IMR-90 (cell line): ENCODE measurements at regions not wholly inside any gene's neighbourhood (a gene's known extent, or its start where the extent isn't known, plus 50 kb on each side); places are given as distances from the start of the nearest gene placed in this dataset.

Source experiments
- ATAC-seq: fragments of 200-7000 bp; cut with Tn5 transposase; 2 replicates; pipeline ENCODE4 v1.9.1; 2020; ENCODE audit warnings: low read depth, mild to moderate bottlenecking, moderate library complexity
- BruUV-seq: library from RNA; stranded (reverse); fragments of 400-500 nt; replicated peaks from 2 replicates; lab custom pipeline; 2021; lab: Mats Ljungman, UMichigan
- CTCF ChIA-PET: fragments of 300-600 bp; formaldehyde crosslinking; extraction: SDS; loops from one replicate; lab custom pipeline; 2021; ENCODE audit warnings: antibody characterized with exemption; lab: Yijun Ruan, JAX
- POLR2A ChIA-PET: fragments of 300-600 bp; sonication (Branson Sonifier 250); formaldehyde crosslinking; loops from one replicate; lab custom pipeline; 2022; ENCODE audit warnings: antibody characterized with exemption; ENCODE audit not compliant: unreplicated experiment; lab: Charles Lee
- DNase-seq: peaks from one replicate; pipeline ENCODE4 v3.0.0; 2013
- H2AFZ ChIP-seq: replicated peaks from 2 replicates; pipeline ENCODE3; 2013; ENCODE audit warnings: low read length, mild to moderate bottlenecking; ENCODE audit not compliant: poor library complexity
- H2AK5ac ChIP-seq: 2 replicates; pipeline ENCODE4 v1.6.1; 2013; ENCODE audit warnings: low read depth, low read length, inconsistent platforms
- H2AK9ac ChIP-seq: replicated peaks from 2 replicates; pipeline ENCODE3; 2013; ENCODE audit warnings: mild to moderate bottlenecking, low read depth, low read length, moderate library complexity; ENCODE audit not compliant: poor library complexity
- H2BK120ac ChIP-seq: 2 replicates; pipeline ENCODE4 v1.6.1; 2013; ENCODE audit warnings: low read depth, low read length, inconsistent platforms
- H2BK15ac ChIP-seq: 3 replicates; pipeline ENCODE4 v1.6.1; 2013; ENCODE audit warnings: low read depth, low read length, inconsistent platforms
- H2BK20ac ChIP-seq: 2 replicates; pipeline ENCODE4 v1.6.1; 2013; ENCODE audit warnings: low read depth, mild to moderate bottlenecking, inconsistent platforms, low read length, moderate library complexity
- H2BK5ac ChIP-seq: 2 replicates; pipeline ENCODE4 v1.6.1; 2013; ENCODE audit warnings: mild to moderate bottlenecking, low read depth, low read length, inconsistent platforms; ENCODE audit not compliant: poor library complexity, severe bottlenecking
- H3K14ac ChIP-seq: replicated peaks from 2 replicates; pipeline ENCODE4 v1.6.1; 2013; ENCODE audit warnings: low read depth, low read length, inconsistent platforms
- H3K18ac ChIP-seq: 2 replicates; pipeline ENCODE4 v1.6.1; 2013; ENCODE audit warnings: low read depth, low read length, control low read depth
- H3K23ac ChIP-seq: 2 replicates; pipeline ENCODE4 v1.6.1; 2013; ENCODE audit warnings: low read depth, low read length, inconsistent platforms
- H3K27ac ChIP-seq: 2 replicates; pipeline ENCODE4 v1.5.1; 2013; ENCODE audit warnings: mild to moderate bottlenecking, control low read depth, low read length; ENCODE audit not compliant: insufficient read depth
- H3K27me3 ChIP-seq: 2 replicates; pipeline ENCODE4 v1.6.1; 2013; ENCODE audit warnings: low read length; ENCODE audit not compliant: control insufficient read depth, insufficient read depth
- H3K36me3 ChIP-seq: 2 replicates; pipeline ENCODE4 v1.6.1; 2013; ENCODE audit warnings: low read length, mixed read lengths; ENCODE audit not compliant: control insufficient read depth, insufficient read depth
- H3K4ac ChIP-seq: 2 replicates; pipeline ENCODE4 v1.6.1; 2013; ENCODE audit warnings: low read depth, low read length, inconsistent platforms
- H3K4me1 ChIP-seq: 2 replicates; pipeline ENCODE4 v1.6.1; 2013; ENCODE audit warnings: low read length, mixed read lengths; ENCODE audit not compliant: control insufficient read depth, insufficient read depth
- H3K4me2 ChIP-seq: 2 replicates; pipeline ENCODE4 v1.6.1; 2013; ENCODE audit warnings: low read depth, mild to moderate bottlenecking, control low read depth, low read length, moderate library complexity
- H3K4me3 ChIP-seq: 2 replicates; pipeline ENCODE4 v1.5.1; 2013; ENCODE audit warnings: low read depth, mild to moderate bottlenecking, control low read depth, low read length, moderate library complexity; ENCODE audit not compliant: insufficient read depth
- H3K56ac ChIP-seq: 2 replicates; pipeline ENCODE4 v1.6.1; 2013; ENCODE audit warnings: low read length, inconsistent platforms; ENCODE audit not compliant: insufficient read depth; ENCODE audit errors: extremely low read depth
- H3K79me1 ChIP-seq, 2 experiments: 2 replicates each; pipeline ENCODE4 v1.6.1; 2013; ENCODE audit warnings: low read length in 2 of 2, inconsistent platforms in 1 of 2, low read depth in 1 of 2
- H3K9ac ChIP-seq: 2 replicates; pipeline ENCODE4 v1.6.1; 2013; ENCODE audit warnings: low read depth, low read length, control low read depth
- H3K9me1 ChIP-seq: 2 replicates; pipeline ENCODE4 v1.6.1; 2013; ENCODE audit warnings: low read length, inconsistent platforms; ENCODE audit not compliant: insufficient read depth
- H3K9me3 ChIP-seq: 2 replicates; pipeline ENCODE4 v1.6.1; 2013; ENCODE audit warnings: low read length; ENCODE audit not compliant: control insufficient read depth, insufficient read depth
- H4K20me1 ChIP-seq: 2 replicates; pipeline ENCODE4 v1.6.1; 2013; ENCODE audit warnings: low read length, inconsistent platforms; ENCODE audit not compliant: insufficient read depth
- H4K5ac ChIP-seq: 2 replicates; pipeline ENCODE4 v1.6.1; 2013; ENCODE audit warnings: mild to moderate bottlenecking, low read depth, low read length, control low read depth
- H4K8ac ChIP-seq, 2 experiments: 2 replicates each; pipeline ENCODE4 v1.6.1; 2013; ENCODE audit warnings: low read depth in 2 of 2, low read length in 2 of 2, control low read depth in 1 of 2, inconsistent platforms in 1 of 2
- H4K91ac ChIP-seq: 2 replicates; pipeline ENCODE4 v1.6.1; 2013; ENCODE audit warnings: low read depth, low read length, inconsistent platforms; ENCODE audit not compliant: insufficient read depth
- CEBPB ChIP-seq: IDR thresholded peaks from 2 replicates; pipeline ENCODE4 v1.6.1; 2012; ENCODE audit warnings: low read depth, low read length, improper control_type of control experiment
- CHD1 ChIP-seq: IDR thresholded peaks from 2 replicates; pipeline ENCODE4 v1.6.1; 2012; ENCODE audit warnings: low read depth, low read length, improper control_type of control experiment
- CTCF ChIP-seq: conservative IDR thresholded peaks from 2 replicates; pipeline ENCODE4 v1.5.1; 2012; ENCODE audit warnings: mild to moderate bottlenecking, low read depth, low read length, improper control_type of control experiment
- FOS ChIP-seq: fragments of 150-350 bp; IDR thresholded peaks from 2 replicates; pipeline ENCODE4 v1.6.1; 2016; ENCODE audit warnings: low read depth, low read length
- MAZ ChIP-seq: IDR thresholded peaks from 2 replicates; pipeline ENCODE4 v1.6.1; 2012; ENCODE audit warnings: low read depth, mild to moderate bottlenecking, low read length, improper control_type of control experiment, moderate library complexity, borderline replicate concordance
- MXI1 ChIP-seq: IDR thresholded peaks from 2 replicates; pipeline ENCODE4 v1.6.1; 2012; ENCODE audit warnings: low read depth, mild to moderate bottlenecking, low read length, moderate library complexity, borderline replicate concordance
- NFE2L2 ChIP-seq: fragments of 150-350 bp; IDR thresholded peaks from 2 replicates; pipeline ENCODE4 v1.6.1; 2016; ENCODE audit warnings: low read depth, mild to moderate bottlenecking, low read length
- RAD21 ChIP-seq: IDR thresholded peaks from 2 replicates; pipeline ENCODE4 v1.6.1; 2012; ENCODE audit warnings: low read length, improper control_type of control experiment
- RCOR1 ChIP-seq: IDR thresholded peaks from 2 replicates; pipeline ENCODE4 v1.6.1; 2012; ENCODE audit warnings: mild to moderate bottlenecking, low read length, improper control_type of control experiment; ENCODE audit not compliant: insufficient replicate concordance
- WGBS, 2 experiments: methylation state at CpG; one replicate each; pipeline versions ENCODE4 v1.1.5 to v1.1.7; 2013; ENCODE audit warnings: missing lambda C conversion rate in 2 of 2; ENCODE audit not compliant: insufficient read length in 1 of 2; ENCODE audit errors: extremely low coverage in 2 of 2; 5-methylcytosine and 5-hydroxymethylcytosine counted together
- dilution Hi-C: fragments of 300-500 bp; cut with HindIII; formaldehyde crosslinking; loops from one replicate; pipeline ENCODE4 v1.14.3; 2018; ENCODE audit warnings: low sequenced_read_pairs; ENCODE audit not compliant: unreplicated experiment
- in situ Hi-C: fragments of 300-500 bp; cut with MboI; formaldehyde crosslinking; loops from 3 replicates; pipeline ENCODE4 v1.14.3; 2019; ENCODE audit warnings: low sequenced_read_pairs, inconsistent platforms, mixed read lengths
- intact Hi-C: fragments of 100-400 bp; cut with micrococcal nuclease; formaldehyde crosslinking; loops from 2 replicates; pipeline ENCODE4 v1.10.0; 2022
- TF ChIP-seq, protein P1 (sequence below): fragments of 150-350 bp; IDR thresholded peaks from 2 replicates; pipeline ENCODE4 v1.6.1; 2017; ENCODE audit warnings: mild to moderate bottlenecking, antibody characterized with exemption, low read length, low read depth

DNA sequence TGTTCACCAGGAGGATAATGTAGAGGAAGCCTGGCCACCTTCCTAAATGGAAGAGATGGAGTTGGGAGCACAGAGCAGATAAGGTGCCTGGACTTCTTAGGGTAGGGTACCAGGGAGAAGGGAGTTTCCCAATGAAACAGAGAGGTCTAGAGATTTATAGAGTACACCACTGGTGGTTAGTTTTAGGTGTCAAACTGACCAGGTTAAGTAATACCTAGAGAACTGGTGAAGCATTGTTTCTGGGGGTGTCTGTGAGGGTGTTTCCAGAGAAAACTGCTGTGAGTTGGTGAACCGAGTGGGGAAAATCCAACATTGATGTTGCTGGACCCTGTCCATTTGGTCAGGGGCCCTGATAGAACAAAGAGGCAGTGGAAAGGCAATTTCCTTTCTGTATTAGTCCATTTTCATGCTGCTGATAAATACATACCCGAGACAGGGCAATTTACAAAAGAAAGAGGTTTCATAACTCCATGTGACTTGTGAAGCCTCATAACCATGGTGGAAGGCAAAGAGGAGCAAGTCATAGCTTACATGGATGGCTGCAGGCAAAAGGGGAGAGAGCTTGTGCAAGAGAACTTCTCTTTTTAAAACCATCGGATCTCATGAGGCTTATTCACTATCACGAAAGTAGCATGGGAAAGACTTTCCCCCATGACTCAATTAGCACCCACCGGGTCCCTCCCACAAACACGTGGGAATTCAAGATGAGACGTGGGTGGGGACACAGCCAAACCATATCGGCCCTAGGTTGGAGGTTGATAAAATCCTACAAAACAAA lies 260.8 kb downstream of the CBLN2 start:
- H4K20me1 ChIP-seq, result no peaks in the 10 kb centered on the region
- no peak overlapping the region for H3K27ac ChIP-seq
- H4K5ac ChIP-seq, result no peak overlapping the region
- H2BK20ac ChIP-seq, result no peak overlapping the region
- no peak overlapping the region for H2AK5ac ChIP-seq
- no peak overlapping the region for H4K8ac ChIP-seq
- H2BK120ac ChIP-seq, result no peak overlapping the region
- H3K56ac ChIP-seq, result no peak overlapping the region
- ChIA-PET CTCF (interaction anchor here (0.8 kb wide), 1 partner anchor 77 kb away, joined by 3 read pairs; no protein-coding TSS in a partner anchor), POLR2A (no interaction called here)
- no peak overlapping the region for H3K4me3 ChIP-seq
- H3K4me1 ChIP-seq, result no peaks in the 10 kb centered on the region
- no peak overlapping the region for H3K4me2 ChIP-seq
- H3K23ac ChIP-seq, result no peak overlapping the region
- no peak overlapping the region for H3K14ac ChIP-seq
- H2BK5ac ChIP-seq, result no peak overlapping the region
- H3K4ac ChIP-seq, result no peak overlapping the region
- no peak overlapping the region for H2AK9ac ChIP-seq
- in situ Hi-C loops, result no loop called here
- dilution Hi-C loops, result no loop called here
- peaks cover 2% of the 10 kb centered on the region; the same call in 1 of the 2 replicates for H3K9me3 ChIP-seq
- H3K18ac ChIP-seq, result no peak overlapping the region
- no peaks in the 10 kb centered on the region for H3K27me3 ChIP-seq
- H2BK15ac ChIP-seq, result no peak overlapping the region
- H3K9me1 ChIP-seq, result no peaks in the 10 kb centered on the region
- TF ChIP-seq MAZ (no peak), MXI1 (no peak), RAD21 (no peak), CTCF (no peak), RCOR1 (no peak), CHD1 (no peak), NFE2L2 (no peak), CEBPB (no peak), FOS (no peak)
- TF ChIP-seq, protein P1, sequence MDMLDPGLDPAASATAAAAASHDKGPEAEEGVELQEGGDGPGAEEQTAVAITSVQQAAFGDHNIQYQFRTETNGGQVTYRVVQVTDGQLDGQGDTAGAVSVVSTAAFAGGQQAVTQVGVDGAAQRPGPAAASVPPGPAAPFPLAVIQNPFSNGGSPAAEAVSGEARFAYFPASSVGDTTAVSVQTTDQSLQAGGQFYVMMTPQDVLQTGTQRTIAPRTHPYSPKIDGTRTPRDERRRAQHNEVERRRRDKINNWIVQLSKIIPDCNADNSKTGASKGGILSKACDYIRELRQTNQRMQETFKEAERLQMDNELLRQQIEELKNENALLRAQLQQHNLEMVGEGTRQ, result no peak
- H3K79me1 ChIP-seq, result no peaks in the 10 kb centered on the region
- no peak overlapping the region for H3K9ac ChIP-seq
- no peaks in the 10 kb centered on the region for H3K36me3 ChIP-seq
- H4K91ac ChIP-seq, result no peak overlapping the region
- intact Hi-C loops, result no loop called here
- no peak for ATAC-seq
- WGBS, 2 experiments, result 20% methylated on average over 1 of the region's 8 CpGs; no CpG with 5 or more reads in 1 of the 2 experiments
- BruUV-seq, result no TSS peak
- DNase-seq, result no peak
- H2AFZ ChIP-seq, result no peak overlapping the region
